ENCODE measurements at regions not wholly inside any gene's neighbourhood (a gene's known extent, or its start where the extent isn't known, plus 50 kb on each side); places are given as distances from the start of the nearest gene placed in this dataset.

- DNase-seq, result no peak
These were observed 480.4 kb upstream of the SGCG start for GRCh38 chr13:22700246-22700887.

DNA sequence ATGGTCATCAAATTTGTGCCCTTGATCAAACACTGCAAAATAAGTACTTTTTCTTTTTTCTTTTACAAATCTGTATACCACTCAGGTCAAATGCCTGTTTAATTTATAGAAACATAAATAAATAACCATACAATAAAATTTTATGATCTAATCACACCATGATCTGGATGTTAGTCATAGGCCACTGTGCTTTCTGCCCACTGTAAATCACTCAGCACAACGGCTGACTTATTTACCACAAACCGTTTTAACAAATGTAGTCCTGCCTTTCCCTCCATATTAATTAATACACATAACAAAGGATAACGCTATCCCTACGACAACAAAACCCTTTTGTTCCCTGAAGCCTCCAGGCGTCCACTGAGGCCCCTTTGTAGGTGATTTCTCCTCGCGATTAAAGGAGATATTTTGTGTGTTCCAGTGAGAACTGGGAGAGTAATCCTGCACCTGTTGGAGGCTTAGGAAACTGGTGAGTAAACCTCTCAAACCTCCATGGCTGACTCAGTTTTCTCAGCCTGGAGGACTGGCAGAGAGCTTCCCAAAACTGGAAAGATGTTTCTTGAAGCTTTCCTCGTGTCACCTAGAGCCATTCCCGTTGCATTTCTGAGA lies 477.1 kb upstream of the SGCG start:
- no peak for DNase-seq

DNA sequence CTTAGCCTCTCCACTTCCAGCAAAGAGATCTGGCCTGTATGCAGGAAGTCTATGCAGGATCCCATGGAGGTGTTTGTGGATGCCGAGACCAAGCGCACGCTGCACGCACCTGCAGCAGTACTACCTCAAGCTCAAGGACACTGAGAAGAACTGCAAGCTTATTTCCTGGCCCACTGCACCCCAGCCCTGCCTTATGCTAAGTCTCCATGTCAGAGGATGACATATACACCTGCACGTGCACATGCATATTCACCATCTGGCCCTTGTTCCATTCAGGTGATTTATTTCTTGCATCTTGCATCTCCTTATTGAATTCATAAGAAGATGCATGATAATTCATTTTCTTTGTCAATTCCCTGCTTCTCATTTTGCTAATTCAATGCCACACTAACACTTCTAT lies 472.8 kb upstream of the SGCG start:
- DNase-seq, result no peak

- DNase-seq, result no peak
These were observed 463.7 kb upstream of the SGCG start for GRCh38 chr13:22717036-22717435.

GRCh38 chr13:22726726-22727125 lies 454.1 kb upstream of the SGCG start:
- no peak for DNase-seq

- DNase-seq, result no peak
These were observed 445.5 kb upstream of the SGCG start for GRCh38 chr13:22735011-22735995.

DNA sequence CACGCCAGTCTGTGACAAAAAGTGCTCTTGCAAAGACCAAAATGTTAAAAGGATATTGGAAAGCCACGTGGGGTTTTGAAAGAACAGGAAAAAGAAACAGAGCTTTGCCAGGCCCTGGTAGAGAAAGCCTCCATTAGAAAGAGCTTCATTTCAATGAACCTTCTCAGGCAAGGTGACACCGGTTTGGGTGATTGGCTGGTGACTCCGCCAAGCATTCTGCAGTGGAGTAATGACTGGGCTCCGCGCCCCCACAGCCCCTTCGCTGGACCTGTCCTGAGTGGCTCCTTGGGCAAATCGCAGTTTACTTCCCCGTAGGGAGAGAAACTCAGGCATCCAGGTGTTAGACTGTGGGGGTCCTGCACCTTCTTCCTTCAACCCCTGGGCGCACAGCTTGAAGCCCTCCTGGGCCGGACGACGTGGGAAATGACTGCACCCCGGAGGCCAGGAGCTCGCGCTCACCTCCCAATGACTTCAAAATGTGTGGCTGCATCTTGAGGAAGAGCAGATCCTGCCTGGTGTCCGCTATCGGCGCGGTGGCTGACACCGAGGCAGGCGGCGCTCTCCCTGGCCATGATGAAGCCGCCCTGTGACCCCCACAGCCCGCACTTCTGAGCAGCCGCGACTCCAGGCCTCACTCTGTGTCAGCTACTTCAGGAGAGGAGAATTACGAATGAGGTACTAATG lies 444.6 kb upstream of the SGCG start:
- no peak for DNase-seq

DNA sequence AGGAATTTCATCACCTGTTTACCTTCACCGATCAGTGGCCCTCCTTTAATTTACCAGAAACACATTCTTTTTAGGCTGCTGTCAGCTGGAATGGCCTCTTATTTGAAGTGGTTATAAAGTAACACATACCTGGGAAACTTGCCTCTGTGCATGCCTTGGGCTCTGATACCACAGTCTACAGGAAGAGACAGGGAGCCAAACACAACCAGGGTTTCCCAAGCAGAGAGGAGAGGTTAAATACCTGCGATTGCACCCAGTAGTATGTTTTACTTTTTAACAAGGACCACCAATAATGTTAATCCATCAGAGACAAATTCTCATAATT lies 444.0 kb upstream of the SGCG start:
- no peak for DNase-seq

- DNase-seq, result no peak
These were observed 442.4 kb upstream of the SGCG start for GRCh38 chr13:22738357-22738756.

DNA sequence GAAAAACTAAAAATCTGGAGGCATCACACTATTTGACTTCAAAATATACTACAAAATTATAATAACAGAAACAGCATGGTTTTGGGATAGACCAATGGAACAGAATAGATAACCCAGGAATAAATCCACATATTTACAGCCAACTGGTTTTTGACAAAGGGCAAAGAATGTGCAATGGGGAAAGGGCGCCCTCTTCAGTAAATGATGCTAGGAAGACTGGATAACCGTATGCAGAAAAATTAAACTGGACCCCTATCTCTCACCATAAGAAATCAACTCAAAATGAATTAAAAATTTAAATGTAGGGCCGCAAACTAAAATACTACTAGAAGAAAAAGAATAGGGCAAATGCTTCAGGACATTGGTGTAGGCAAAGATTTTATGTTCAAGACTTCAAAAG lies 440.5 kb upstream of the SGCG start:
- no peak for DNase-seq

GRCh38 chr13:22744688-22745452 lies 435.9 kb upstream of the SGCG start:
- DNase-seq, result no peak

- DNase-seq, result no peak
These were observed 431.8 kb upstream of the SGCG start for GRCh38 chr13:22748866-22749577.

DNA sequence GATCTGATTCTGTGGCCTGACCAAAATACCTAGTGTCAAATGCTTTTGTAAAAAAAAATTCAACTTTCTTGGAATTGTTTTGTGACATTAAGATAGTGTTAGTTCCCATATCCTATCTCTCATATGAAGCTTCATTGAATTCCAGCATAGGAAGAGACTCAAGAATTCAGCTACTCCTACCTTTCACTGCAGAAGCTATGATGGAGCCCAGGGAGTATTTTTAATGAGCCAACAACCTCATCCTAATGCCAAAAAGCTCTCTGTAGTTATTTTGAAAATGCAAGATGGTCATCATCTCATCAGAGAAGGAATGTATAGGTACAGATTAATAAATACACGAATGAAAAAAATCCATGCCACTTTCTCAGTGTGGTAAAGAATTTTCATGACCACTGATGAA lies 431.2 kb upstream of the SGCG start:
- DNase-seq, result no peak

- DNase-seq, result no peak
These were observed 423.2 kb upstream of the SGCG start for GRCh38 chr13:22757530-22758120.

GRCh38 chr13:22758245-22758644 lies 422.5 kb upstream of the SGCG start:
- DNase-seq, result no peak

- no peak for DNase-seq
These were observed 419.1 kb upstream of the SGCG start for GRCh38 chr13:22761709-22762108.

DNA sequence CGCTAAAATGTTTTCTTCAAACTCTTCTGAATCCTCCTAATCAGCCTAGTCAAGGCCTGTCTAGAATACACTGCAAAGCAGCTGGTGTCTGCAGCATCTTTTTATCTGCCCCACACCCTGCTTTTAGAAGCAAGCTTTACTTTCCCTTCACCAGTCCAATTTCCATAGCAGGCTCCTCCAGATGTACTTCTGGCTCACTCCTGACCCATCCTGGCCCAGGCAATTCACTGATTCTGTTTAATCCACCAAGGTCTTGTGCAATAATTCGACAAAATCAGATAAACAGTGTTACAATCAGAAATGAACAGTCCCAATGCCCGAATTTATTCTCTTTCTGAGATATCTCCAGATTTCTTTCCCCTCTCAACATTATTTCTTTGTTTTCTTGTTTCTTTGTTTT lies 415.2 kb upstream of the SGCG start:
- no peak for DNase-seq

GRCh38 chr13:22770891-22771290 lies 409.9 kb upstream of the SGCG start:
- DNase-seq, result no peak

DNA sequence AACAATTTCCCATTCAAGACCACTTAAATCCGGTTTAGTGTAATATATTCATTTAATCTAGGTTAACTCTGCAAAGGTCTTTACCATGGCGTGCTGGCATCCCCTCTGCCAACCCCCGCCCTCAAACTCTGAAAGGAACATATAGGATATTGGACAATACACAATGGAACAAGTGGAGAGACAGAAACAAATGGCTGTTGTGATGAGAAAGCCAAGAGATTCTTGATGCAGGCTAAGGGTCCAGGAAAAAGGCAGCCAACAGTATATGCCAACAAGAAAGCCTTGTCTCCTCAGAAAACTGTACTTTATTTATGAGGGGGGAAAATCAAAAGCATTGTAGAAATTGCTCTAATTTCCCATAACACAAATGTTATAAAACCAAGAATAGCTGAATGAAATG lies 407.3 kb upstream of the SGCG start:
- DNase-seq, result no peak

GRCh38 chr13:22776394-22777186 lies 404.2 kb upstream of the SGCG start:
- DNase-seq, result no peak

GRCh38 chr13:22777207-22777606 lies 403.6 kb upstream of the SGCG start:
- no peak for DNase-seq

Data from activated gamma-delta T cell (primary cell).